ENCODE measurements at regions not wholly inside any gene's neighbourhood (a gene's known extent, or its start where the extent isn't known, plus 50 kb on each side); places are given as distances from the start of the nearest gene placed in this dataset.

GRCh38 chr3:162134571-162134970 is 638.0 kb downstream of the OTOL1 start:
- no peaks in the 10 kb centered on the region for H3K4me1 ChIP-seq (ENCODE audit: control insufficient read depth, low read depth, low read length)
- DNase-seq, result no peak
- no peak overlapping the region for H2BK15ac ChIP-seq (replicated peaks; ENCODE audit: low read depth)
- H3K27me3 ChIP-seq (ENCODE audit: insufficient read depth, low read length, poor library complexity), result no peaks in the 10 kb centered on the region
- H4K5ac ChIP-seq (ENCODE audit: low read length), result no peak overlapping the region
- H3K4me3 ChIP-seq (ENCODE audit: low read length), result no peak overlapping the region
- H3K56ac ChIP-seq (ENCODE audit: low read length), result no peak overlapping the region
- H2AK5ac ChIP-seq (ENCODE audit: low read length), result no peak overlapping the region
- WGBS (ENCODE audit: extremely low coverage, insufficient coverage, low lambda C conversion rate), result no CpG with 5 or more reads among the region's 4 CpGs
- H4K8ac ChIP-seq (ENCODE audit: low read depth, low read length), result no peak overlapping the region
- H2BK120ac ChIP-seq (ENCODE audit: low read depth, low read length), result no peak overlapping the region
- no peak overlapping the region for H3K4ac ChIP-seq (ENCODE audit: low read depth, low read length)
- no peak overlapping the region for H3K27ac ChIP-seq (ENCODE audit: low read depth, low read length)
- H3K36me3 ChIP-seq (ENCODE audit: control insufficient read depth, insufficient read depth, low read length), result no peaks in the 10 kb centered on the region
- H2BK5ac ChIP-seq (ENCODE audit: low read length), result no peak overlapping the region
- H3K9ac ChIP-seq (ENCODE audit: low read length), result no peak overlapping the region
- H3K79me2 ChIP-seq (ENCODE audit: control insufficient read depth, insufficient read depth, low read length), result no peaks in the 10 kb centered on the region
- H3K23ac ChIP-seq (ENCODE audit: low read length), result no peak overlapping the region
- H3K79me1 ChIP-seq (ENCODE audit: low read length), result no peaks in the 10 kb centered on the region
- no peak overlapping the region for H3K4me2 ChIP-seq (ENCODE audit: low read length)
- no peak overlapping the region for H3K18ac ChIP-seq (ENCODE audit: low read length)

GRCh38 chr3:162136136-162136535 is 639.5 kb downstream of the OTOL1 start:
- no peak overlapping the region for H3K4ac ChIP-seq (ENCODE audit: low read depth, low read length)
- no peak overlapping the region for H3K4me2 ChIP-seq (ENCODE audit: low read length)
- no peak for DNase-seq
- no peak overlapping the region for H3K18ac ChIP-seq (ENCODE audit: low read length)
- H2BK120ac ChIP-seq (ENCODE audit: low read depth, low read length), result no peak overlapping the region
- H2AK5ac ChIP-seq (ENCODE audit: low read length), result no peak overlapping the region
- no CpG with 5 or more reads among the region's 2 CpGs for WGBS (ENCODE audit: extremely low coverage, insufficient coverage, low lambda C conversion rate)
- H4K5ac ChIP-seq (ENCODE audit: low read length), result no peak overlapping the region
- no peaks in the 10 kb centered on the region for H3K4me1 ChIP-seq (ENCODE audit: control insufficient read depth, low read depth, low read length)
- no peaks in the 10 kb centered on the region for H3K27me3 ChIP-seq (ENCODE audit: insufficient read depth, low read length, poor library complexity)
- no peaks in the 10 kb centered on the region for H3K79me1 ChIP-seq (ENCODE audit: low read length)
- no peaks in the 10 kb centered on the region for H3K36me3 ChIP-seq (ENCODE audit: control insufficient read depth, insufficient read depth, low read length)
- no peak overlapping the region for H3K4me3 ChIP-seq (ENCODE audit: low read length)
- H4K8ac ChIP-seq (ENCODE audit: low read depth, low read length), result no peak overlapping the region
- H2BK15ac ChIP-seq (replicated peaks; ENCODE audit: low read depth), result no peak overlapping the region
- H3K23ac ChIP-seq (ENCODE audit: low read length), result no peak overlapping the region
- H3K56ac ChIP-seq (ENCODE audit: low read length), result no peak overlapping the region
- H3K9ac ChIP-seq (ENCODE audit: low read length), result no peak overlapping the region
- H3K79me2 ChIP-seq (ENCODE audit: control insufficient read depth, insufficient read depth, low read length), result no peaks in the 10 kb centered on the region
- H2BK5ac ChIP-seq (ENCODE audit: low read length), result no peak overlapping the region
- no peak overlapping the region for H3K27ac ChIP-seq (ENCODE audit: low read depth, low read length)

- H3K23ac ChIP-seq (ENCODE audit: low read length), result no peak overlapping the region
- H3K4me3 ChIP-seq (ENCODE audit: low read length), result no peak overlapping the region
- no peaks in the 10 kb centered on the region for H3K4me1 ChIP-seq (ENCODE audit: control insufficient read depth, low read depth, low read length)
- no peak overlapping the region for H3K56ac ChIP-seq (ENCODE audit: low read length)
- H4K5ac ChIP-seq (ENCODE audit: low read length), result no peak overlapping the region
- no peak overlapping the region for H3K27ac ChIP-seq (ENCODE audit: low read depth, low read length)
- no peaks in the 10 kb centered on the region for H3K27me3 ChIP-seq (ENCODE audit: insufficient read depth, low read length, poor library complexity)
- no peak overlapping the region for H3K9ac ChIP-seq (ENCODE audit: low read length)
- H3K36me3 ChIP-seq (ENCODE audit: control insufficient read depth, insufficient read depth, low read length), result no peaks in the 10 kb centered on the region
- no peak overlapping the region for H2BK120ac ChIP-seq (ENCODE audit: low read depth, low read length)
- H3K4ac ChIP-seq (ENCODE audit: low read depth, low read length), result no peak overlapping the region
- no peak overlapping the region for H4K8ac ChIP-seq (ENCODE audit: low read depth, low read length)
- H3K79me1 ChIP-seq (ENCODE audit: low read length), result no peaks in the 10 kb centered on the region
- H2BK15ac ChIP-seq (replicated peaks; ENCODE audit: low read depth), result no peak overlapping the region
- H3K79me2 ChIP-seq (ENCODE audit: control insufficient read depth, insufficient read depth, low read length), result no peaks in the 10 kb centered on the region
- H2AK5ac ChIP-seq (ENCODE audit: low read length), result no peak overlapping the region
- H3K4me2 ChIP-seq (ENCODE audit: low read length), result no peak overlapping the region
- no peak overlapping the region for H2BK5ac ChIP-seq (ENCODE audit: low read length)
- WGBS (ENCODE audit: extremely low coverage, insufficient coverage, low lambda C conversion rate), result no CpG with 5 or more reads among the region's 4 CpGs
- DNase-seq, result no peak
- H3K18ac ChIP-seq (ENCODE audit: low read length), result no peak overlapping the region
Observed at GRCh38 chr3:162138509-162138908, 641.9 kb downstream of the OTOL1 start.

GRCh38 chr3:162139841-162140240 is 643.2 kb downstream of the OTOL1 start:
- no peak overlapping the region for H3K4ac ChIP-seq (ENCODE audit: low read depth, low read length)
- H3K79me2 ChIP-seq (ENCODE audit: control insufficient read depth, insufficient read depth, low read length), result no peaks in the 10 kb centered on the region
- H3K4me1 ChIP-seq (ENCODE audit: control insufficient read depth, low read depth, low read length), result no peaks in the 10 kb centered on the region
- H3K27me3 ChIP-seq (ENCODE audit: insufficient read depth, low read length, poor library complexity), result no peaks in the 10 kb centered on the region
- no peak overlapping the region for H3K27ac ChIP-seq (ENCODE audit: low read depth, low read length)
- H2BK5ac ChIP-seq (ENCODE audit: low read length), result no peak overlapping the region
- WGBS (ENCODE audit: extremely low coverage, insufficient coverage, low lambda C conversion rate), result no CpG with 5 or more reads among the region's 1 CpG
- no peaks in the 10 kb centered on the region for H3K36me3 ChIP-seq (ENCODE audit: control insufficient read depth, insufficient read depth, low read length)
- H2AK5ac ChIP-seq (ENCODE audit: low read length), result no peak overlapping the region
- no peak overlapping the region for H2BK120ac ChIP-seq (ENCODE audit: low read depth, low read length)
- H4K5ac ChIP-seq (ENCODE audit: low read length), result no peak overlapping the region
- no peak overlapping the region for H3K4me3 ChIP-seq (ENCODE audit: low read length)
- H3K56ac ChIP-seq (ENCODE audit: low read length), result no peak overlapping the region
- H3K4me2 ChIP-seq (ENCODE audit: low read length), result no peak overlapping the region
- no peaks in the 10 kb centered on the region for H3K79me1 ChIP-seq (ENCODE audit: low read length)
- no peak overlapping the region for H3K18ac ChIP-seq (ENCODE audit: low read length)
- DNase-seq, result no peak
- no peak overlapping the region for H3K9ac ChIP-seq (ENCODE audit: low read length)
- H2BK15ac ChIP-seq (replicated peaks; ENCODE audit: low read depth), result no peak overlapping the region
- H4K8ac ChIP-seq (ENCODE audit: low read depth, low read length), result no peak overlapping the region
- H3K23ac ChIP-seq (ENCODE audit: low read length), result no peak overlapping the region

- no CpG with 5 or more reads among the region's 2 CpGs for WGBS (ENCODE audit: extremely low coverage, insufficient coverage, low lambda C conversion rate)
- H3K4me3 ChIP-seq (ENCODE audit: low read length), result no peak overlapping the region
- DNase-seq, result no peak
- no peaks in the 10 kb centered on the region for H3K27me3 ChIP-seq (ENCODE audit: insufficient read depth, low read length, poor library complexity)
- H3K23ac ChIP-seq (ENCODE audit: low read length), result no peak overlapping the region
- H3K4me1 ChIP-seq (ENCODE audit: control insufficient read depth, low read depth, low read length), result no peaks in the 10 kb centered on the region
- H2BK120ac ChIP-seq (ENCODE audit: low read depth, low read length), result no peak overlapping the region
- no peak overlapping the region for H2BK5ac ChIP-seq (ENCODE audit: low read length)
- H3K4me2 ChIP-seq (ENCODE audit: low read length), result no peak overlapping the region
- H3K9ac ChIP-seq (ENCODE audit: low read length), result no peak overlapping the region
- no peak overlapping the region for H4K8ac ChIP-seq (ENCODE audit: low read depth, low read length)
- H3K79me2 ChIP-seq (ENCODE audit: control insufficient read depth, insufficient read depth, low read length), result no peaks in the 10 kb centered on the region
- H3K36me3 ChIP-seq (ENCODE audit: control insufficient read depth, insufficient read depth, low read length), result no peaks in the 10 kb centered on the region
- no peak overlapping the region for H2BK15ac ChIP-seq (replicated peaks; ENCODE audit: low read depth)
- H3K27ac ChIP-seq (ENCODE audit: low read depth, low read length), result no peak overlapping the region
- H3K18ac ChIP-seq (ENCODE audit: low read length), result no peak overlapping the region
- H3K56ac ChIP-seq (ENCODE audit: low read length), result no peak overlapping the region
- H2AK5ac ChIP-seq (ENCODE audit: low read length), result no peak overlapping the region
- H4K5ac ChIP-seq (ENCODE audit: low read length), result no peak overlapping the region
- H3K4ac ChIP-seq (ENCODE audit: low read depth, low read length), result no peak overlapping the region
- H3K79me1 ChIP-seq (ENCODE audit: low read length), result no peaks in the 10 kb centered on the region
Observed at GRCh38 chr3:162141272-162141791, 644.7 kb downstream of the OTOL1 start.

- H3K4me3 ChIP-seq (ENCODE audit: low read length), result no peak overlapping the region
Observed at GRCh38 chr3:162142511-162142910, 645.9 kb downstream of the OTOL1 start.

More at GRCh38 chr3:162142511-162142910, 645.9 kb downstream of the OTOL1 start:
- no CpG with 5 or more reads among the region's 2 CpGs for WGBS (ENCODE audit: extremely low coverage, insufficient coverage, low lambda C conversion rate)
- no peak overlapping the region for H3K4ac ChIP-seq (ENCODE audit: low read depth, low read length)
- H2BK120ac ChIP-seq (ENCODE audit: low read depth, low read length), result no peak overlapping the region
- H3K9ac ChIP-seq (ENCODE audit: low read length), result no peak overlapping the region
- H3K18ac ChIP-seq (ENCODE audit: low read length), result no peak overlapping the region
- H4K5ac ChIP-seq (ENCODE audit: low read length), result no peak overlapping the region
- no peaks in the 10 kb centered on the region for H3K27me3 ChIP-seq (ENCODE audit: insufficient read depth, low read length, poor library complexity)
- H3K27ac ChIP-seq (ENCODE audit: low read depth, low read length), result no peak overlapping the region
- H3K79me1 ChIP-seq (ENCODE audit: low read length), result no peaks in the 10 kb centered on the region
- no peak overlapping the region for H2BK15ac ChIP-seq (replicated peaks; ENCODE audit: low read depth)
- H3K79me2 ChIP-seq (ENCODE audit: control insufficient read depth, insufficient read depth, low read length), result no peaks in the 10 kb centered on the region
- no peak overlapping the region for H3K4me2 ChIP-seq (ENCODE audit: low read length)
- H4K8ac ChIP-seq (ENCODE audit: low read depth, low read length), result no peak overlapping the region
- H3K56ac ChIP-seq (ENCODE audit: low read length), result no peak overlapping the region
- no peak overlapping the region for H2BK5ac ChIP-seq (ENCODE audit: low read length)
- no peaks in the 10 kb centered on the region for H3K4me1 ChIP-seq (ENCODE audit: control insufficient read depth, low read depth, low read length)
- no peak overlapping the region for H2AK5ac ChIP-seq (ENCODE audit: low read length)
- H3K36me3 ChIP-seq (ENCODE audit: control insufficient read depth, insufficient read depth, low read length), result no peaks in the 10 kb centered on the region
- no peak for DNase-seq
- H3K23ac ChIP-seq (ENCODE audit: low read length), result no peak overlapping the region
